Renal cortical epithelial cell (primary cell): ENCODE measurements at regions not wholly inside any gene's neighbourhood (a gene's known extent, or its start where the extent isn't known, plus 50 kb on each side); places are given as distances from the start of the nearest gene placed in this dataset.

ENCODE experiments used
- DNase-seq: peaks from one replicate; pipeline ENCODE4 v3.0.0-alpha.2; 2011; ENCODE audit warnings: low read depth

DNA sequence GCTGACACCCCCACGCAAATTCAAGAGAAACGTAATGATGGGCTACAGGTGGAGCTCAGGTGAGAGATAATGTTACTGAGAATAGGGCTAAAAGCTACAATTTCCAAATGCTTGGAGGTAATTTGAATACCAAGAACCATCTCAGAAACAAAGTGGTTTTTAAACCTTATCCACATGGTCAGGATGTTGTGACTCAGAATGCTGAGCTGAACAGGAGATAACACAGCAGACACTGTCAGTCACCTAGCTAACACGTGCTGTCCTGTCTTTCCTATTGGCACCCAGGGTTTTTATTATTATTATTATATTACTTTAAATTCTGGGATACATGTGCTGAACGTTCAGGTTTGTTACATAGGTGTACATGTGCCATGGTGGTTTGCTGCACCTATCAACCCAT lies 233.0 kb upstream of the MAF start:
- DNase-seq: no peak

DNA sequence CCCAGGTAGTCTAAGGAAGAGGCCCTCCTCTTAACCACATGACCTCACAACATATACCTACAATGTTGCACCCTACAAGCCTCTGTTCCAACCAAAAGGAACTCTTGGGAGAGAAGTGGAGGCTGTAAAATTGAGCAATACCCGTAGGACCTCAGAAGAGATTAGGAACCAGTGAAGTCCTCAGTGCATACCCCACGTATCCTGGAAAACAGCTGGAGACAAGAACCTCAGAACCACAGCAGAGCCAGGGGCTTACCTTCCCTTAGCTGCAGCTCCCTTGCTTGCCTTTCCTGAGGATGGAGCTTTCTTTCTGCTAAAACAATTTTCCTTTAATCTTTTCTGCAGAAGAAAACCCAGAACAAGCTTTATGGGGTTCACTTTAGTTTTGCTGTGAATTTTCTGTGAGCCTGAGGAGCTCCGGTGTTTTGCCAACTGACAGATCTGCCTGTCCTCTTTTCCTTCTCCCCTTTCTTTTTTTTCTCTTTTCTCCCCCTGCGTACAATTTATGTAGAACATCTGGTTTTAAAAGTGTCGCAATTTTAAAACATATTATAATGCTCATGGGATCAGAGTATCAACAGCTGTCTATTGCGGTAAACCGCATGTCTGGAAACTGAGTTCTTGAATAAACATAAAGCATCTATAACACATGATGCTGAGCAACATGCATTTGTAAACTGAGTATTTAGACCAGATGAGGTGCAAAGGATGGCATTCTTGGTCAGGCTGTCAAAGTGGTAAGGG lies 226.4 kb upstream of the MAF start:
- DNase-seq: no peak

DNA sequence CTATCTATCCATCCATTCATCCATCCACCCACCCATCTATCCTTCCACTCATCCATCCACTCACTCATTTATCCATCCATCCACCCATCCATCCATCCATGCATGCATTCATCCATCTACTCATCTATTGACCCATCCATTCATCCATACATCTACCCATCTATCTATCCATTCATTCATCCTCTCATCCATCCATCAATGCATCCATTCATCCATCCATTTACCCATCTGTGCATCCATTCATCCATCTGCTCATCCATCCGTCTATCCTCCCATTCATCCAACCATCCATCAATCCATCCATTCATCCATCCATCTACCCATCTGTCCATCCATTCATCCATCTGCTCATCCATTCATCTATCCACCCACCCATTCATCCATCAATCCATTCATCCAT lies 224.5 kb upstream of the MAF start:
- no peak for DNase-seq

DNA sequence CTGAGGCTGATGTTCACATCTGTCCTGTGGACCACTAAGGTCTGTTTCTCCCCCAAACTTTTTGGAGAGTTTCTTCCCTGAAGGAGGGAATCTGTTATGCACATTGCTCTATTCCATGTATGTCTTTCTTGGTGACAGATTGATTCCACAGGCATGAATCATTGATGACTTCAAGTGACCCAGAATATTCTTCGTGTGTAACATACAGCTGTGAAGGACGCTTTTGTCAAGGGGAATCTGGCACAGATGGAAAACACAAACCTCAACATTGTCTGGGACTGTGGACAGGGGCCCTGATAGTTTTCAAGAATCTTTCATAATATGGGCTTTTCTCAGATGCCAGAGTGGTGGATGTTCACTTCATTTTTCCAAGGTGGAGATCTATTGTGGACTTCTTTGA lies 223.1 kb upstream of the MAF start:
- DNase-seq: no peak

DNA sequence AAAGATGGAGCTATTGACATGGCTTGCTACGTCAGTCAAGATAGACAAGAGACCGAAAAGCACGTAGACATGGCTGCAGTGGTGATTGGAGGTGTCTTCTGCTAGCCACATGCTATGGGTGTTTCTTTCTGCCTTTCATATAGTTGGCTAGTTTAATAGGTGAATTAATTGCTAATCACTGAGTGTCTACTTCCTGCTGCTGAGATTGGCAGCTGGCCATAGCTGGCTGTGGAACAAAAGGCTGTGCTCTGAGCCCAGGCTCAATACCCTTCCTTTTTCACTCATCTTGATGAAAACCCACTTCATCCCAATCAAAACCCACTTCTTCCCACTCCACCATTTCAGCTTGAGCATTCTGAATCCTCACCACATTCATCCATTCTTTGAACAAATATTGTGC lies 221.4 kb upstream of the MAF start:
- DNase-seq: no peak

DNA sequence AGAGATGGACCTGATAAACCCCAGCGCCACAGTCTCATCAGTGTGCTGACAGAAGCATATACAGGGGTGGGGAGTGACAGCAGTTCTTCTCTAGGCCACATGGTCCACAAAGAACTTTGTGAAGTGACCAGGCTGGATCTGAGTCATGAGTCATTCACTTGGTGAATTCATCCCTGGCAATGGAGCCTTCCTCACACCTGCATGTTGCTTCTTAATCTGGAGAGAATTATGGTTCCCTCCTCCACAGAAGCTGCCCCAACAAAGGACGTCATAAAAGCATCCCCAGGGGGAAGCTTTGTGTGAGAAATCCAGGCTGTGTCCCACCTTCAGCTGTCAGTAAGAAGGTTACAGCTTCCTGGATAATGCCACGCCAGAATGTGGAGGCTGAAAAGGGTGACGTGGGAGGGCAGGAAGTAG lies 215.6 kb upstream of the MAF start:
- DNase-seq: no peak

DNA sequence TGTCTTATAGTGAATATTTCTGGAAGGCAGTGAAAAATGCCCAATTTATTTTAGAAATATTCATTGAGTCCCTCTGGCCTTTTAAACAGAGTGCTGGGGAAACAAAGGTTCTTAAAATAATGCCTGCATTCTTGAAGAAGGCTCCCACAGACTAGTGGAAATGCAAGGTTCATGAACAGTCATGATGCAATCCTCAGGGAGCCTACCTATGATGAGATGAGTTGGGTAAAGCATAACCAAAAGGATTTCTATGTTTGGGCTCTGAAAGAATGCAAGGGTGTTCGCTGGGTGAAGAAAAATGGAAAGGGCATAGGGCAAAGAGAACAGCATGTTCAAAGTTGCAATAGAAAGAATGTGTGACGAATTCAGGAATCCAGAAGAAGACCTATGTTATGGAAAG lies 214.5 kb upstream of the MAF start:
- peak; percentile 26 for DNase-seq

DNA sequence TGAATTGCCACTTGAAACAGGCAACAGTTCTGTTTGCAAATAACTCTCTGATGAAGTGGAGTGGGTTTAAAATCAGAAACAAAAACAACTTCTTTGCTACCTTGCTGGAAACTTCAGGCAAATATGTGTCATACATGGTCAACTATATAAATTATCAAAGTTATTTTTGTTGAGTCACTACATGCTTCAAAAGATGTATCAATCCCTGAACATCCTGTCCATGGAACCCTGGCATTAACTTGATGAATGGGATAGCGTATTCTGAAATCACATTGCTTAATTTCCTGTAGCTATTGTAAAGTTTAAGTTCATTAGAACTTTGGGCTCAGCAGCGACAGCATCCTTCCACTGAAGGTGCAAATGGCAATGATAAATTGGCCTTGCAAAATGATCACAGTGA lies 213.6 kb upstream of the MAF start:
- DNase-seq: no peak

DNA sequence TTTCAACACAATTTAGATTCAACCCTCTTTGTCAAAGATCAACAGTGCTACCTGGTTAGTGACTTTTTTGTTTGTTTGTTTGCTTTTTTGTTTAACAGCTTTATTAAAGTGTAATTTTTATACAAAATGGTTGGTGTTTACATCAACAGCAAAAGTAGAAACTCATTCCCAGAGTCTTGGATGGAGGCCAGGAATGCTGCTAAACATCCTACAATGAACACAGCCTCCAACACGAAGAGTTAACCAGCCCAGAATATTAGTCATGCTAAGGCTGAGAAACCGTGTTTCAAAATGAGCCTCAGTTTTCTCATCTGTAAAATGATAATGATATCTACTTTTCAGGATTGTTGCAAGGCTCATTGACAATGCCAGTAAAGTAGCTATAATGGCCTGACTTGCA lies 211.0 kb upstream of the MAF start:
- peak; percentile 75 for DNase-seq

DNA sequence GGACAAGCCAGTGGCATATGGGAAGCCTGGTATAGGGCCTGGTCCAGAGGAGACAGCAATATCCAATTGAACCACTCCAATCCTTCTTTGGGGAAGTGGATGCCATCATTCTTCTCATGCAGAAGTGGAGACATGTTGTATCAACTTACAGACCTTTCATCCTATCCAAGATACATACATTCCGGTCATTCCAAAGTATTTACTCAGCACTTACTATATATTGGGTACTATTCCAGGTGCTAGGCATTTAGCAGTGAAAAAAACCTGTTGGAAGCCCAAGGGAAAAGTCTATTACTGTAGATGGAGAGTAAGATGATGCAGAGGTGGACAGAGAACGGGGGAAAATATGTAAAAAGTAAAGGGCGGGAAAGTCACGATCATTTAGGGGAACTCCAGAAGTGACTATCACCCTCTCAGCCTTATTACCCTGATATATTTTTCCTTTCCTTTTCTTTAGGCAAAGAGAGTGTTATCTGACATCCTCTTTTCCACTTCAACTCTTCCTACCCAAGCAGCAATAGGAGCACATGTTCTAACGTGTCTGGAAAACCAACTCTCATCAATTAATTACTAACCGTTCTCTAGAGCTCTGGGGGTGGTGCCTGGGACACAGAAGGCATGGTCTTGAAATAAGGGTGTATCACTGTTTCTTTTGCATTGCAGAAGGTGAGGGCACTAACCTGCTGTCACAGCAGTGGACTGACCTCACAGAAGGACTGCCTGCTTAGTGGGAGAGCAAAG lies 210.1 kb upstream of the MAF start:
- peak; percentile 60 for DNase-seq

DNA sequence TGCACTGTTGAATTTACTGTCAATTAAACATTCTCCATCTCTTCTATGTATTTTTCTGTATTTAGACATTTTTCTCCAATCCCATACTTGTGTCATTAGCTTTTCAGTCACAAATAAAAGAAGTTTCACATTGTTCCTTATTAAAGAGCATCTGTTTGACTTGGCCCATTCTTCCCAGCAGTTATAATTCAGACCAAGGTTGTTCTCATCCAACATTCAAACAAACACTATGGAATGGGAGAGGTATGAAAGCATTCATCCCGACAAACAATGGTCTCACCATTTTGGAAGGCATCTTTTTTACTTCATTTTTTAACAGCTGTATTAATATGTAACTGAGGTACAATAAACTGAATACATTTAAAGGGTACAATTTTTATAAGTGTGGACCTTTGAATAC lies 208.8 kb upstream of the MAF start:
- DNase-seq: no peak

DNA sequence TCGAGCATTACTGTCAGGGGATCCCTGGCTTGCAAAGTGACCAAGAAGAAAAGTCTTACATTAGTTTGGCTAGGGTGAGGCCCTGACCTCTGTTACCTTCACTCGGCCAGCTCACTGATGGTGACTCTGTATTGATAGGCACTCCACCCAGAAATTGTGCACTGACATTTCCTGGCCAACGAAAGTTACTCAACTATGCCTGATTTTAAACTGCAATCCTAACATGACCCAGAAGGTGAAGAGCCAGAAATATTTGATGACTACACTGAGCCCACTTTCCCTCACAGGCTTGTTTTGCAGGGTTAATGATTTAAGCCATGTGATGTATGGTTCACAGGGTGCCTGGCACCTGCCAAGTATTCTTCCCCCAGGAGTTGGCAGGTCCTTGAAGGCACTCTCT lies 208.2 kb upstream of the MAF start:
- peak; percentile 94 for DNase-seq

DNA sequence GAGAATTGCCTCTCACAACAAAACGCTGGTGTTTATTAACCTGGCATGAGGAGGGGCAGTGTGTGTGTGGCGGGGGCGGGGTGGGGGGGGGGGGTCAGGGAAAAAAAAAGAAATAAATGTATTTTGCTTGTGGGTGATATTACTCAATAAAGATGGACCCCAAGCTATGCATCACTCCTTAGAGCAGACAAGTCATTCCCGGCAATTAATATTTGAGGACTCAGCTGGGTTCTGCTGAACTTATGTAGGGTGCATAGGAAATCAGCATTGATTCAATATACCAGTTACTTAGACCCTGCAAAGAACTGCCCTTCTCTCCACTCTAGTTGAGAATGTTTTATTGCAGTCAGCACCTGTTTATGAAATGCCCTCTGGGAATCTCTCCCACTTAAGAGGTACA lies 206.2 kb upstream of the MAF start:
- no peak for DNase-seq

DNA sequence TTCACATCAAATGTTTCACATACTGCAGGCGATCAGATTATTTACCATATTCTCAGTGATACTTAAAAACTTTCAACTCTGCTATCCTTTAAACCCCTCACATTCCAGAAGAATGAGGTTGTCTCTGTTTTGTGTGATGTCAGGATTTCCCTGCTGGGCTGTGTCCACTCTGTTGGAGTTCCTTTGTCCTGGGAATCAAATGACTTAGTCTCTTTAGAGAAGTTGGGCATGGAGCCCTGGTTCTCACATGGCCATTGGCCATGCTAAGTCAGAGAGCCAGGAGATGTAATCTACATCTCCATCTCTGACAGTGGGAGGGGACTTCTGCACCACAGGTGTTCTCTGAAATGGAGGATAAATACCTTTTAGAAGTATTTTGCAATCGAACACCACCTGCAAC lies 205.1 kb upstream of the MAF start:
- DNase-seq: peak; percentile 30

DNA sequence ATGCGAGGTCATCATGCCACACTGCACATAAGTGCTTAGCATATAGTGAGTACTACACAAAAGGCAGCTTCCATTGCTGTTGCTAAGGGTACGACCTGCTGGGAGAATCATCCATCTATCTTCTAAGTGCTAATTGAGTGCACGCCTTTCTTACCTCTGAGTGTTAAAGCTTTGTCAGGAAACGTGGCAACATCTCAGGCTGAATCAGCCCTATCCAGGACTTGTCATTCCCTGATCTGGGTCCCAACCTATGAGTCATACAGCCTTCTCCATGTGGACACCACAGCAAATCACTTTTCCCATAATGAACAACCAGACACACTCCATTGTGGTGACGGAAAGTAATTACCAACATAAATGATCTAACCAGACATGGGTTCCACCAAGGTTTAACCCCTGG lies 201.1 kb upstream of the MAF start:
- peak; percentile 99 for DNase-seq

DNA sequence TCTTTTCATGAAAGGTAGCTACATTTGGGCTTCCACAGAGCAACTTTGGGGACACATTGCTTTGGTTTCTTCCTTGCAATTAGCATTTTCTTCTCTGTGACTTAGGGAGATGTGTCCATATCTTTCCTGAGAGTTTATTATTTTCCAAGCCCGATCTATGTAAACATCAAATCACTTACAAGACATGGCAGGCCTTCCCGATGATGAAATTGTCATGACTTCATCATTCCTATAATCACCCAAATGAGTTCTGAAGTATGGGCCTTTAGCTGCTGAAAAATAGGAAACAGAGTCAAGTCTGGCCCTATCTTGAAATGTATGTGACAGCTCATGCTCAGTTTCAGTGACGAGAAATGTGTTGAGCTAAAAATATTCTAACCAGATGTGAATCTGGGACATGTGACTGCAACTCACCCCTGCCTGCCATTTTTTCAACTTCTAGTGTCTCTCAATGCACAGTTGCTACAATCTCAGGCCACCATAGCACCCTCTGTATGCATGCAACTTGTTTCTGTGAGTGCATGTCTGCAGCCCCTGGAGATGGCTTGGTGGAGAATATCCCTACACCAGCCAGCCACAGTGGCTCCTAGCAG lies 199.6 kb upstream of the MAF start:
- no peak for DNase-seq

DNA sequence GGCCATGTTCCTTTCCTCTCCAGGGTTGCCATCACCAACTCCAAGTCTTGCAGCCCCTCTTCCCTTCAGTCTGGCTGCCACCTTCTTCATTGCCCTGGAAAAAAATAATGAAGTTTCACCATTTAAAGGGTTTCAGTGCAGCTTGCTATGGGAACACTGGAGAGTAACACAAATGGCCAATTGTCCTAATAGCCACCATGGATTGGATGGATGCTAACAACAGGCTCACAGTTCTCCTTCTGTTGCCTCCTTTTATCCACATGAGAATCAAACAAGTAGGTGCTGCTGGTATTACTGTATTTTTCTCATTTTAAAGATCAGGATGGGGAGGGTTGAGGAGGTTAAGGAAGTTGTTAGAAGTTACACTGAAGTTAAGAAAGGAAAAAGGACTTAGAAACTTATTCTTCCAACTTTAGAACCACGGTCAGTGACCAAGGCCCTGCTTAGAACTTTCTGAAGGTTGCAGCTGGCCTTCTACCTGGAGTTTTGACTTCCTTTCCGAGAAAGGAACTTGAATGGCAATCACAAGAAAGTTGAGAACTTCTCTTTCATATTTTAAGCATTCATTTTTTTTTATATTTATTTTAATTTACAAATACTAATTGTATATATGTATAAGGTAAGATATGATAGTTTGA lies 198.0 kb upstream of the MAF start:
- DNase-seq: no peak

DNA sequence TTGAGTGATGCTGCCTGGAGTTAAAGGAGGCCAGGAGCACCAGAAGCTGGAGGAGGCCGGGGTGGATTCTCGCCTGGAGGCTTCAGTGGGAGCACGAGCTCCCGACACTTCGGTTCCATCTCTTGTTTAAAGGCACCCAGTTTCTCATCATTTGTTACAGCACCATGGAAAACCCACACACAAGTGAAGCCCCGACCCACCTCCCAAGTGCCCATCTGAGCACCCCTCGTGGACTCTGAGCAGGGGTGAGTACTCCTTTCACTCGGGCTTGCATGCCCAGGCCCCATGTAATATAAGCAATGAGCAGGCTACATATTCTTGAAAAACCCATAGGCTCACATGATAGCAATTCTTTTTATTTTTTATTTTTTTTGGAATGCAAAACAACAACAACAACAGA lies 196.9 kb upstream of the MAF start:
- no peak for DNase-seq

DNA sequence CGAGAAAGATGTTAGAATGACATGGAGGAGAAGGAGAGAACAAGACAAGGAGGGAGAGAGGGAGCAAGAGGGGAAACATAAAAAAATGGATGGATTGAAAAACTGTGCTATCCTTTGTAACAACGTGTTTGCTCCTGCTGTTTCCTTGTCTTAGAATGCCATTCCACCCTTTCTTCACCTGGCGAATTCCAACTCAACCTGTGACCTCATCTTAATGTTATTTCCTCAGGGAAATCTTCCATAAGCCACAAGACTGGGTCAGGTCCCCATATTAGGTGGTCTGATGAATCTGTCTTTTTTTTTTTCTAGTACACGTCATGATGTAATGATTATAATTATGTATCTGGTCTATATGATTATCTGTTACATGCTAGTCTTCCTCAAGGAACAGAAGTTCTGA lies 195.0 kb upstream of the MAF start:
- no peak for DNase-seq

DNA sequence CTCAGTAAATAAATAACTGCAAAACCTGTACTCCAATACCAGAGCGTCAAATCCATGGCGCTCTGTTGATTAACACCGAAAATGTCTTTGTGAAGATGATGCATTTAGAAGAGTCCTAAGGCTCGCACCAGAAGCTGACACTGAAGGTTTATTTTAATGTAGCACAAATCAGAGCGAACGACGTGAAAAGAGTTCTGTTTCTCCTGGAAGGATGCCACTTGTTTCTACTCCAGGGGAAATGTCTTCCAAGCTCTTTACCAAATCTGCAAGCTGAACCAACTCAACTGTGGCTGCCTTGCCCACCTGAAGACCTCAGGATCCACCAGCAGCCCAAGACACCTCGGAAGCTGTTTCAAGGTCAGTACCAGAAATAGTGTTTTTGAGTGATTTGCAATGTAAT lies 194.4 kb upstream of the MAF start:
- no peak for DNase-seq

DNA sequence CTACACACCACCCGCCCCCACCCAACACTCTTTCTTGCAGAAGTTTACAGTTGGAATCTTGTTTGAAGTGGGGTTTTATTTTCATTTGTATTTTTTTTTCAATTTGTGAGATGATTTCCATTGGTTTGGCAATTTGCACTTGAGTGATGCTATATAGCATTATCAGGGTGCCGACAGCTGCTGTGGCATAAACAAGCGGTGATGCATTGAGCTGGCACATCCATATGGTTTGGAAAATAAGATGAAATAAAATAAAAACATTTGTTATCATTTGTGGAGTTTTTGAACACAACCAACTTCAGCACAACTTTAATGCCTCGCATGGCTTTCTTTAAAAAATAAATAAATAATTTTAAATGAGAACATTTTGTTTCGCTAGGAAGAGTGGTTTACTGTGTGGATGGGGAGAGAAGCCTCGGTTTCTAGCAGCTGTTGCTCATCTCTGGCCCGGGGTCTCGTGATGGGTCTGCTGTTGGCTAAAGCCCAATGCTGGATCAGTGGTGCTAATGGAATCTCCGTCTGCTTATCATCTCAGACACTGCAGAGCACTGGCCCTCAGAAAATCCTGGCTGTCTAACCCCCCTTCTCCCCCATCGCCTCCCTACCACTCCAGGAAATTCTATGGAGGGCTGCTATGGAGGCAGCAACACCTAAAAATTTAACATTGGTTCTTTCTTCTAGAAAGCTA lies 192.3 kb upstream of the MAF start:
- no peak for DNase-seq

DNA sequence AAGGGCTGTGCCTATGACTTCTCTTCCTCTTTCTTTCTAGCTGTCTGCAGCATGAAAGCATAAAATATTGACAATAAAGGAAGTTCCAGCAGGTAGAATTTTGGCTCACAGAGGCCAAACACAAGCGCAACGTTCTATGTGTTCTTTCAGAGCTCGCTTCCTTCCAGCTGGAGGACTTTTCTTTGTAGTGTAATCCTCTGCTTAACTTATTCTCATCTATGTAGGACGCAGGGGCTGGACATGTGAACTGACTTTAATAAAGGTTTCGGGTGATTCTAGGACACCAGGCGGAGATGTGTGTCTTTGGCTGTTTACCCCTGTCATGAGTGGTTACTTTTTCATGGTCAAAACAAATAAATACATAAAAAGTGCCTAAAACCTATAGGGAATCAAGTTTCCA lies 191.5 kb upstream of the MAF start:
- no peak for DNase-seq
